Midbrain (tissue), 1 donor: ENCODE measurements at regions not wholly inside any gene's neighbourhood (a gene's known extent, or its start where the extent isn't known, plus 50 kb on each side); places are given as distances from the start of the nearest gene placed in this dataset.
"Not testable (repeated sequence)": the region's sequence is repeated elsewhere in the genome, so short reads cannot be mapped to it uniquely, and the experiment has no call there.

Experiments
- DNase-seq: peaks from one replicate; lab custom pipeline; 2025; lab: John Stamatoyannopoulos, UW

DNA sequence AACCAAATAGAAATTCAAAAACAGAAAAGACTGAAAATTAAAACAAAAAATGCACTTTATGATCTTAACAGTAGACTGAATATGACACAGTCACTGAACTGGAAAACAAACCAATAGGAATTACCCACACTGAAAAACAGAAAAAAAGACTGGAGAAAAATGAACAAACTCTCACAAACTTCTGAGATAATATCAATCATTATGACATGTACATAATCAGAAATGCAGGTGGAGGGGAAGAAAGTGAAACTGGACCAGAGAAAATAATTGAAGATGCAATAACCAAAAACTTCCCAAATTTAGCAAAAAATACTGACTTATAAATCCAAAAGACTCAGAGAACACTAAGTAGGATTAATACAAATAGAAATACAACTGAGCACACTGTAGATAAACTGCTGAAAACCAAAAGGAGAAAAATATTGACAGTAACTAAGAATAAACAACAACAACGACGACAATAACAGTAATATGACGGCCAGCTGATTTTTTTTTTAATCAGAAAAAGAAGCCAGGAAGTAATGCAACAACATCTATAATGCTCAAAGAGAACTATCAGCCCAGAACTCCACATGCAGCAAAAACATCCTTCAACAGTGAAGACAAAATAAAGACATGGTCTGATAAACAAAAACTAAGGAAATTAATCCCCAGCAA, 108.1 kb downstream of the ZFAND4 start:
- no peak for DNase-seq

- DNase-seq = no peak
Measured at GRCh38 chr10:45561952-45562351, 110.6 kb downstream of the ZFAND4 start.

GRCh38 chr10:45560262-45560661, 112.3 kb downstream of the ZFAND4 start:
- DNase-seq = no peak

DNA sequence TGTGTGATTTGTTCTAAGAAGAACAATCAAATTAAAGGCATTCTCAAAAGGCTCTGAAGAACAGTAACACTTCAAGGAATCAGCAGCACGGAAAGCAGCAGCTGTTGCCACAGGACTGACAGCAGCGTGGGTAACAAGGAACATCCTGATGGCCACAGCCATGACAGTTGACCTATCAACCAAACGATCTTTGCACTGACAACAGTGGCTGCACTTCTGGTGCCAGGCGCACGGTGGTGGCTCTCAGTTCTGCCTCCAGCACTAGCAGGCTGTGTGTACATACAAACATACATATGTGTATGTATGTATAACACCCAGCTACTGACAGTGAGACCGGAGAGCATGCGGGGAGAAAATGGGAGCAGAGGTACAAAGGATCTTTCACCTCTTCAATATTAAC, 114.1 kb downstream of the ZFAND4 start:
- no peak for DNase-seq

- DNase-seq = no peak
Measured at GRCh38 chr10:45557275-45557905, 115.2 kb downstream of the ZFAND4 start.

- no peak for DNase-seq
Measured at GRCh38 chr10:45555795-45556194, 116.8 kb downstream of the ZFAND4 start.

DNA sequence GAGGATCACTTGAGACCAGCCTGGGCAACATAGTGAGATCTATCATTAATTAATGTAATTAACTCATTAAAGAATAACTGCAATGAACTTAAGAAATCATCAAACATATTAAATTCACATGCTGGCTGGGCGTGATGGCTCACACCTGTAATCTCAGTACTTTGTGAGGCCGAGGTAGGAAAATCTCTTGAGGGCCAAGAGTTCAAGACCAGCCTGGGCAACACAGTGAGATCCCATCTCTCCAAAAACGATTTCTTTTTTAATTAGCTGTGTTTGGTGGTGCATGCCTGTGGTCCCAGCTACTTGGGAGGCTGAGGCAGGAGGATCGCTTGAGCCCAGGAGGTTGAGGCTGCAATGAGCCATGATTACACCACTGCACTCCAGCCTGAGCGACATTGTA, 117.2 kb downstream of the ZFAND4 start:
- not testable (repeated sequence) for DNase-seq

DNA sequence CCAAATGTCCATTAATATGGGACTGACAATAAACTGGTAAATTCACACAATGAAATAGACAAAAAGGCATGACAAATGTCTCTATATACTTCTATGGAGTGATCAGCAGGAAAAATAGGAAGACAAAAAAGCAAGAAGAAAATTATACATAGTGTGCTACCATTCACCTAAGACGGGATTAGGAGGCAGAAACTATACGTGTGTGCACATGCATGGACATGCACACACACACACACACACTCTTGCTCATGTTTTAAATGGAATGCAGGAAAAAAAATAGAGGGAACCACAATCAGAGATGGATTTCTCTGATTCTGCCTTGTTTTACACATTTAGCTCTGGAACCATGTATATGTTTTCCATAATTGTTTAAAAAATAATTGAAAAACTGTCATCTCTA, 119.0 kb downstream of the ZFAND4 start:
- no peak for DNase-seq

- DNase-seq = no peak
Measured at GRCh38 chr10:45553155-45553554, 119.4 kb downstream of the ZFAND4 start.

- no peak for DNase-seq
Measured at GRCh38 chr10:45552476-45552875, 120.1 kb downstream of the ZFAND4 start.

- DNase-seq = no peak
Measured at GRCh38 chr10:45550903-45551786, 121.4 kb downstream of the ZFAND4 start.

DNA sequence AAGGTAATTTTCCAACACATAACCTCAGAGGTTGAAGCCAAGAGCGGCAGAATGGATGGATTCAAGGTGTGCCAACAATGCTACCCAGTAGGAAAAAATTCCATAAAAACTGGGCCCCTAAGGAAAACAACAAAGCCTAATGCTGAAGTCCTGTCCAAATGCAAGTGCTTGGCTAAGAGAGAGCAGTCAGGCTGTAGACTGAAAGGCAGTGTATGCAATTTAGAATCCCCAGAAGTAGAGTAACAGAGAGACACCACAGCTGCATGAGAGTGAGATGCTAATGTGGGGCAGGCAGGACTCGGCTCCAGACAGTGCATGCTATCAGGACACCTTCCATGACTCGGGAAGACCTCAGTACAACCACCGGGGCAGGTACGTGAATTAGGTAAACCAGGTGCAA, 124.5 kb downstream of the ZFAND4 start:
- no peak for DNase-seq

DNA sequence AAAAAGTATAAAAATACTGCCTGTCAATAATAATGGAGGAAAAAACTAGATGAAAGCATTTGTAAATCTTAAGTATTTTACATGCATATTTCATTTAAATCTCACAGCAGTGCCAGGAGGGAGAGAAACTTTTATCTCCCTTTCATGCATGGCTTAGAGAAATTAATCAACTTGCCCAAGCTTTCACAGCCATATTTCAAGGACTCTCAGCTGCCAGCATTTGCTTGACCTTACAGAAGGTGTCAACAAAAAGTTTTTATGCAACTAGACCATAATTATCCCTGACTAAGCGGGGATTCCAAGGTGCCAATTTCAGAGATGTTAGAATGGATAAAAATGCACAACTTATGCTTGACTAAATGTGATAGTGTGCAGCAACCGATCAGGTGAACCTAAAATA, 125.4 kb downstream of the ZFAND4 start:
- DNase-seq = no peak

DNA sequence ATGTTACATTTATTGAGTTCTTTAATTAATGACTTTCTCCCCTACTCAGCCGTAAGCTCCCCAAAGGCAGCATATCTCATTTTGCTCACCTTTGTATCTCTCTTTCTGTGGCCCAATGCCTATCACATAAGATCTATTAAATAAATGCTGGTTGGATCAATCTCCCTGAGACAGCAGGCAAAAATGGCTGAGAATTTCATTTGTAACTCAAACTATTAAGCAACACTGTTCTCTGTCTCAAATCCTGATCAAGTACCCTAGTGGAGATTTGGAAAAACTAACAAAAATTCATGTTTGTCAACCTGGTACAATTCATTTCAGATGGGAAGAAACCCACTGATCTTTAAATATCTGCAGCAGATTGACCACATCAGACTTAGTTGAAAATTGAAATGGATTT, 127.4 kb downstream of the ZFAND4 start:
- no peak for DNase-seq

DNA sequence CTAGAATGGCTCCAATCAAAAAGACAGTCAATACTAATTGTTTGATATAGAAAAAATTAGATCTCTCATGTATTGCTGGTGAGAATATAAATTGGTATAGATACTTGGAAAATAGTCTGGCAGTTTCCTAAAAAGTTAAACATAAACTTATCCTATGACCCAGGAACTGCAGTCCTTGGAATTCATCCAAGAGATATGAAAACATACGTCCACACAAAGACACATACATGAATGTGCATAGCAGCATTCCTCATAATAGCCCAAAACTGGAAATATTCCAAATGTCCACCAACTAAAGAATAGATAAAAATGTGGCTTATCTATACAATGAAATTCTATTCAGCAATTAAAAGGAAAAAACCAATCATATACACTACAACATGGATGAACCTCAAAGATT, 128.4 kb downstream of the ZFAND4 start:
- DNase-seq = no peak

GRCh38 chr10:45541032-45541431, 131.5 kb downstream of the ZFAND4 start:
- not testable (repeated sequence) for DNase-seq

GRCh38 chr10:45540589-45540988, 132.0 kb downstream of the ZFAND4 start:
- DNase-seq = not testable (repeated sequence)

GRCh38 chr10:45539569-45539968, 133.0 kb downstream of the ZFAND4 start:
- DNase-seq = not testable (repeated sequence)

DNA sequence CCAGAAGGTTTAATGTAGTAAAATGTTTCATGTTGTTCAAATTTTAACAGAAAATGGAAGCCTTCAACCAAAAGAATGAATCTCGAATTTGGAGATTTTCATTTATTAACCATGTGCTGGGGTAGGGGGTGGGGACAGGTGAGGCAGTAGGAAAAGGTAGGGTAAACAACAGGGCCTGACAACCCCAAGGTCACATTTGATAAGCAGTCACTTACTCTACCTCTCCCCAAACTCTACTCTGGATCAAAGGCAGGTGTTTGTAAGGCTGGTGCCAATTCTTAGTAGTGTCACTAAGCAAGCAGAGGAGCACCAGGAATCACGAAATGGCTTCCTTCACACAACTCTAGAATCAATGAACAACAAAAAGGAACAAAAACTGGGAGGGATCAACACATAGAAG, 138.0 kb downstream of the ZFAND4 start:
- DNase-seq = no peak

DNA sequence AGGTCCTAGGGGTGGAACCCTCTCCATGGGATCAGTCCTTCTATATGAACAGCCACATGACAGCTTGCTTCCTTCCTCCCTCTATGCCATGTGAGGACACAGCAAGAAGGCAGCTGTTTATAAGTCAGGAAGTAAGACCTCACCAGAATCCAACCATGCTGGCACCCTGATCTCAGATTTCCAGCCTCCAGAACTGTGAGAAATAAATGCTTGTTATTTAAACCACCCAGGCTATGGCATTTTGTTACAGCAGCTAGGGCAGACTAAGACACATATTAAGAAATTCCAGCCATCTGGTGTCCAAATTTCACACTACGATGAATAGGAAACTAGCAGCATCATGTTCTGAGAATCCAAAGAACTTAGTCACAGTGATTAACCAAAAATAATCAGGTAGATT, 140.1 kb downstream of the ZFAND4 start:
- DNase-seq = no peak

- no peak for DNase-seq
Measured at GRCh38 chr10:45526309-45526905, 146.2 kb downstream of the ZFAND4 start.

DNA sequence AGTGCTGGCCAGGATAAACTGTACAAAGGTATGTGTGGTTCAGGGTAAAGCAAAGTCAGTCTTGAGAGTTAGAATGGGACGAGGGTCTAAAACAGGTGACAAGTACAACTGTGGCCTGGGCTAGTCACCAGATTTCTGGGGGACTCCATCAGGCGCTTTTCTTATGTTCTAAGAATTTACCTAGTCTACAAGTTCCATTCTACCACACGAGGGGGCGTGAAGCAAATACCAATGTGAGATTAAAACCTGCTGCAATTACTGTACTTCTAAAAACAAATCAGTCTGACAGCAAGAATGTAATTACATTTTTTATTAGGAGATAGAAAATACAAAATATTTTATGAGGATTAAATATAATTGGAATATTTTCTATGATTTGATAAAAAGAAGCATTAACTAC, 146.5 kb downstream of the ALOX5 start:
- DNase-seq = no peak

- DNase-seq = no peak
Measured at GRCh38 chr10:45518741-45519140, 144.7 kb downstream of the ALOX5 start.
